GM23248 (cell line): ENCODE measurements at regions not wholly inside any gene's neighbourhood (a gene's known extent, or its start where the extent isn't known, plus 50 kb on each side); places are given as distances from the start of the nearest gene placed in this dataset.

Experiments
- EZH2 ChIP-seq: fragments of 200-600 bp; sonication (generic); IDR thresholded peaks from 2 replicates; pipeline ENCODE4 v1.6.1; 2018; ENCODE audit warnings: antibody characterized with exemption, mild to moderate bottlenecking; ENCODE audit not compliant: insufficient read depth, poor library complexity, severe bottlenecking
- EZH2phosphoT487 ChIP-seq: fragments of 200-600 bp; sonication (generic); IDR thresholded peaks from 2 replicates; pipeline ENCODE4 v1.6.1; 2018; ENCODE audit warnings: antibody characterized with exemption, moderate library complexity, mild to moderate bottlenecking, low read depth; ENCODE audit not compliant: insufficient read depth

DNA sequence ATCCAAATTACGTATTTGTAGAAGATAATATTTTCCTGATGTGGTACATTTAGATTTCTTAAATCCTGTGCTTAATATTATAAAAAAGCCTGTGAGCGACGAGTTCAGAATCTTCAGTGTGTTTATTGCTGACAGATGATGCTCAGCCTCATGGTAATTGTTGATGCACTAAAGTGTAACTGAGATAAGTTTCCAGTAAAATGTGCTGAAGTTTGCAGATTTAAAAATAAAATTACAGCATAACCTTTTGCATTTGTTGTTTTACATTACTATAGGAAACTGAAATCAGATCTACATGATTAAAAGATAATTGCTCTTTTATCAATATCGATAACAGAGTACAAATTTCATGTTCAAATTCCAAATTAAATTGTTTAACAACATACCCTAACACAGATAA is 307.6 kb downstream of the FIGN start:
- TF ChIP-seq EZH2phosphoT487 (no peak), EZH2 (no peak)
